Trophoblast cell (in vitro differentiated cells and primary cell): ENCODE measurements at regions not wholly inside any gene's neighbourhood (a gene's known extent, or its start where the extent isn't known, plus 50 kb on each side); places are given as distances from the start of the nearest gene placed in this dataset.

Experiments used
- DNase-seq, 2 donors: peaks; one replicate each; pipeline ENCODE4 v3.0.0-alpha.2; 2016
- H2AFZ ChIP-seq: 2 replicates; pipeline ENCODE4 v1.6.1; 2013; ENCODE audit warnings: low read length, moderate library complexity, mild to moderate bottlenecking; ENCODE audit not compliant: insufficient read depth, poor library complexity
- H2AK5ac ChIP-seq: 2 replicates; pipeline ENCODE4 v1.6.1; 2013; ENCODE audit warnings: mild to moderate bottlenecking, low read length
- H2BK120ac ChIP-seq: 2 replicates; pipeline ENCODE4 v1.6.1; 2013; ENCODE audit warnings: low read length, mild to moderate bottlenecking, moderate library complexity; ENCODE audit not compliant: insufficient read depth, poor library complexity
- H2BK12ac ChIP-seq: 2 replicates; pipeline ENCODE4 v1.6.1; 2013; ENCODE audit warnings: mild to moderate bottlenecking, low read length, moderate library complexity
- H2BK5ac ChIP-seq: 2 replicates; pipeline ENCODE4 v1.6.1; 2013; ENCODE audit warnings: low read length, low read depth, moderate library complexity, mild to moderate bottlenecking; ENCODE audit not compliant: poor library complexity
- H3K14ac ChIP-seq: 2 replicates; pipeline ENCODE4 v1.6.1; 2013; ENCODE audit warnings: mild to moderate bottlenecking, low read length
- H3K18ac ChIP-seq: 2 replicates; pipeline ENCODE4 v1.6.1; 2013; ENCODE audit warnings: mild to moderate bottlenecking, low read length
- H3K23ac ChIP-seq: 2 replicates; pipeline ENCODE4 v1.6.1; 2013; ENCODE audit warnings: low read length
- H3K27ac ChIP-seq: 2 replicates; pipeline ENCODE4 v1.5.1; 2013; ENCODE audit warnings: low read depth, mild to moderate bottlenecking, inconsistent platforms, low read length, moderate library complexity
- H3K27me3 ChIP-seq: 2 replicates; pipeline ENCODE4 v1.6.1; 2013; ENCODE audit warnings: inconsistent platforms, mild to moderate bottlenecking, low read length, moderate library complexity; ENCODE audit not compliant: insufficient read depth
- H3K36me3 ChIP-seq, 2 experiments: 1 replicate in 1 of 2; 2 replicates in 1 of 2; pipeline ENCODE4 v1.6.1; 2013; ENCODE audit warnings: low read length in 2 of 2, mild to moderate bottlenecking in 2 of 2, moderate library complexity in 1 of 2; ENCODE audit not compliant: insufficient read depth in 2 of 2, control insufficient read depth in 1 of 2
- H3K4ac ChIP-seq: 2 replicates; pipeline ENCODE4 v1.6.1; 2013; ENCODE audit warnings: low read depth, mild to moderate bottlenecking, low read length, moderate library complexity
- H3K4me1 ChIP-seq, 2 experiments: 1 replicate in 1 of 2; 2 replicates in 1 of 2; pipeline ENCODE4 v1.6.1; 2013; ENCODE audit warnings: low read length in 2 of 2, mild to moderate bottlenecking in 2 of 2, moderate library complexity in 1 of 2; ENCODE audit not compliant: insufficient read depth in 2 of 2, control insufficient read depth in 1 of 2
- H3K4me2 ChIP-seq: 2 replicates; pipeline ENCODE4 v1.6.1; 2013; ENCODE audit warnings: inconsistent platforms, mild to moderate bottlenecking, low read length, moderate library complexity
- H3K4me3 ChIP-seq: 2 replicates; pipeline ENCODE4 v1.5.1; 2013; ENCODE audit warnings: mild to moderate bottlenecking, low read depth, low read length, inconsistent platforms
- H3K79me1 ChIP-seq: one replicate; pipeline ENCODE4 v1.6.1; 2013; ENCODE audit warnings: low read length
- H3K79me2 ChIP-seq: 2 replicates; pipeline ENCODE4 v1.6.1; 2013; ENCODE audit warnings: low read length, mild to moderate bottlenecking; ENCODE audit not compliant: control insufficient read depth, insufficient read depth, poor library complexity
- H3K9ac ChIP-seq: 2 replicates; pipeline ENCODE4 v1.6.1; 2013; ENCODE audit warnings: mild to moderate bottlenecking, low read length
- H3K9me3 ChIP-seq: 2 replicates; pipeline ENCODE4 v1.6.1; 2013; ENCODE audit warnings: low read depth, mild to moderate bottlenecking, control low read depth, inconsistent platforms, low read length; ENCODE audit not compliant: insufficient read depth
- H4K12ac ChIP-seq: 2 replicates; pipeline ENCODE4 v1.6.1; 2013; ENCODE audit warnings: low read depth, mild to moderate bottlenecking, low read length, moderate library complexity
- H4K8ac ChIP-seq: 2 replicates; pipeline ENCODE4 v1.6.1; 2013; ENCODE audit warnings: low read depth, mild to moderate bottlenecking, low read length, moderate library complexity
- H4K91ac ChIP-seq: one replicate; pipeline ENCODE4 v1.6.1; 2013; ENCODE audit warnings: low read depth, mild to moderate bottlenecking, low read length, moderate library complexity
- WGBS: extraction: QIAGEN DNeasy Blood & Tissue Kit; methylation state at CpG from one replicate; pipeline ENCODE4 v1.1.7; 2013; ENCODE audit warnings: missing lambda C conversion rate; ENCODE audit not compliant: insufficient read length, insufficient coverage; ENCODE audit errors: extremely low coverage; 5-methylcytosine and 5-hydroxymethylcytosine counted together

GRCh38 chr1:87495147-87495546 is 166.5 kb downstream of the LMO4 start:
- Histone ChIP-seq H3K4me3 (no peak overlapping the region), H3K9me3 (no peaks in the 10 kb centered on the region), H2BK5ac (no peak overlapping the region), H3K9ac (no peak overlapping the region), H3K36me3 (no peaks in the 10 kb centered on the region), H2AFZ (no peak overlapping the region), H3K79me2 (no peaks in the 10 kb centered on the region), H3K4me1 (no peaks in the 10 kb centered on the region), H3K4ac (no peak overlapping the region), H4K8ac (no peak overlapping the region), H3K14ac (no peak overlapping the region), H3K27ac (no peak overlapping the region), H2BK120ac (no peak overlapping the region), H3K23ac (no peak overlapping the region), H3K27me3 (no peaks in the 10 kb centered on the region), H3K4me2 (no peak overlapping the region), H2AK5ac (no peak overlapping the region), H4K12ac (no peak overlapping the region), H3K18ac (no peak overlapping the region), H2BK12ac (no peak overlapping the region), H4K91ac (no peak overlapping the region), H3K79me1 (no peaks in the 10 kb centered on the region)
- WGBS = no CpG with 5 or more reads among the region's 3 CpGs
- peak in 1 of 2 donors; percentile 19 for DNase-seq

GRCh38 chr1:87495870-87496269 is 167.2 kb downstream of the LMO4 start:
- Histone ChIP-seq H3K4me3 (no peak overlapping the region), H2BK12ac (no peak overlapping the region), H4K8ac (no peak overlapping the region), H3K23ac (no peak overlapping the region), H2BK120ac (no peak overlapping the region), H3K79me2 (no peaks in the 10 kb centered on the region), H4K12ac (no peak overlapping the region), H3K18ac (no peak overlapping the region), H3K27ac (no peak overlapping the region), H3K9me3 (no peaks in the 10 kb centered on the region), H2BK5ac (no peak overlapping the region), H3K4me2 (no peak overlapping the region), H2AFZ (no peak overlapping the region), H4K91ac (no peak overlapping the region), H3K79me1 (no peaks in the 10 kb centered on the region), H3K27me3 (no peaks in the 10 kb centered on the region), H3K4me1 (no peaks in the 10 kb centered on the region), H3K36me3 (no peaks in the 10 kb centered on the region), H3K4ac (no peak overlapping the region), H3K14ac (no peak overlapping the region), H3K9ac (no peak overlapping the region), H2AK5ac (no peak overlapping the region)
- no CpG with 5 or more reads among the region's 6 CpGs for WGBS
- DNase-seq = no peak

- H3K9ac ChIP-seq = no peak overlapping the region
- H3K18ac ChIP-seq = no peak overlapping the region
- no peak overlapping the region for H2AFZ ChIP-seq
- no peak overlapping the region for H2BK5ac ChIP-seq
- no peak overlapping the region for H4K8ac ChIP-seq
- no peak overlapping the region for H4K91ac ChIP-seq
- H3K23ac ChIP-seq = no peak overlapping the region
- H2BK120ac ChIP-seq = no peak overlapping the region
- H2BK12ac ChIP-seq = no peak overlapping the region
- no peaks in the 10 kb centered on the region for H3K36me3 ChIP-seq
- no peaks in the 10 kb centered on the region for H3K4me1 ChIP-seq
- no peak overlapping the region for H3K4me3 ChIP-seq
- H4K12ac ChIP-seq = no peak overlapping the region
- WGBS = no CpG with 5 or more reads among the region's 1 CpG
- no peaks in the 10 kb centered on the region for H3K9me3 ChIP-seq
- H3K79me1 ChIP-seq = no peaks in the 10 kb centered on the region
- no peak for DNase-seq
- H3K27me3 ChIP-seq = no peaks in the 10 kb centered on the region
- no peak overlapping the region for H2AK5ac ChIP-seq
- no peak overlapping the region for H3K27ac ChIP-seq
- H3K4me2 ChIP-seq = no peak overlapping the region
- H3K79me2 ChIP-seq = no peaks in the 10 kb centered on the region
- H3K14ac ChIP-seq = no peak overlapping the region
- no peak overlapping the region for H3K4ac ChIP-seq
These were observed 168.9 kb downstream of the LMO4 start for GRCh38 chr1:87497380-87498203.

- H3K27ac ChIP-seq = no peak overlapping the region
- H3K9me3 ChIP-seq = no peaks in the 10 kb centered on the region
- no peaks in the 10 kb centered on the region for H3K4me1 ChIP-seq
- no peak overlapping the region for H3K4ac ChIP-seq
- no peak overlapping the region for H2BK5ac ChIP-seq
- no peak for DNase-seq
- H3K4me3 ChIP-seq = no peak overlapping the region
- no peak overlapping the region for H3K18ac ChIP-seq
- H2BK120ac ChIP-seq = no peak overlapping the region
- H2AFZ ChIP-seq = no peak overlapping the region
- no peak overlapping the region for H4K12ac ChIP-seq
- no peak overlapping the region for H3K14ac ChIP-seq
- H3K27me3 ChIP-seq = no peaks in the 10 kb centered on the region
- no peak overlapping the region for H2AK5ac ChIP-seq
- H3K36me3 ChIP-seq = no peaks in the 10 kb centered on the region
- no peak overlapping the region for H2BK12ac ChIP-seq
- H3K23ac ChIP-seq = no peak overlapping the region
- H4K8ac ChIP-seq = no peak overlapping the region
- H3K9ac ChIP-seq = no peak overlapping the region
- no peak overlapping the region for H4K91ac ChIP-seq
- no CpG with 5 or more reads among the region's 2 CpGs for WGBS
- no peaks in the 10 kb centered on the region for H3K79me2 ChIP-seq
- H3K79me1 ChIP-seq = no peaks in the 10 kb centered on the region
- H3K4me2 ChIP-seq = no peak overlapping the region
These were observed 173.1 kb downstream of the LMO4 start for GRCh38 chr1:87501738-87502137.
